ENCODE measurements at regions not wholly inside any gene's neighbourhood (a gene's known extent, or its start where the extent isn't known, plus 50 kb on each side); places are given as distances from the start of the nearest gene placed in this dataset.

DNA sequence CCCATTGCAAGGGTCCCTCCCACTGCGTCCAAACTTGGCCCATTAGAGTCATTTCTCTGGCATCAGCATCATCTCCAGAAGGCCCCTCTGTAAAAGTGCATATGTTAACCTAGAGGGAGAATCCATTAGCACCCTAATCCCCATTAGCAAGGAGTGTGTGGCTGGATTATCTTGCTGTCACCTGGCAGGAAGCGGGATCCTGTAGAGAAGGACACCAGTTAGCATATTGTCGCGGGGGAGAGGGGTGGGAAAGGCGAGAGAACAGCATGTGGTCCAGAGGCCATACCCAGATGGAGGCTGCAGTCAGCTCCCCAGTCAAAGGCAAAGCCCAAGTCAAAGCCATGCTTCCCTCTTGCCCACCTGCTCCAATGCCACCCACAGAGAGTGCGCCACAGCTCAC is 64.0 kb downstream of the OLIG1 start:
- TF ChIP-seq, protein P1, sequence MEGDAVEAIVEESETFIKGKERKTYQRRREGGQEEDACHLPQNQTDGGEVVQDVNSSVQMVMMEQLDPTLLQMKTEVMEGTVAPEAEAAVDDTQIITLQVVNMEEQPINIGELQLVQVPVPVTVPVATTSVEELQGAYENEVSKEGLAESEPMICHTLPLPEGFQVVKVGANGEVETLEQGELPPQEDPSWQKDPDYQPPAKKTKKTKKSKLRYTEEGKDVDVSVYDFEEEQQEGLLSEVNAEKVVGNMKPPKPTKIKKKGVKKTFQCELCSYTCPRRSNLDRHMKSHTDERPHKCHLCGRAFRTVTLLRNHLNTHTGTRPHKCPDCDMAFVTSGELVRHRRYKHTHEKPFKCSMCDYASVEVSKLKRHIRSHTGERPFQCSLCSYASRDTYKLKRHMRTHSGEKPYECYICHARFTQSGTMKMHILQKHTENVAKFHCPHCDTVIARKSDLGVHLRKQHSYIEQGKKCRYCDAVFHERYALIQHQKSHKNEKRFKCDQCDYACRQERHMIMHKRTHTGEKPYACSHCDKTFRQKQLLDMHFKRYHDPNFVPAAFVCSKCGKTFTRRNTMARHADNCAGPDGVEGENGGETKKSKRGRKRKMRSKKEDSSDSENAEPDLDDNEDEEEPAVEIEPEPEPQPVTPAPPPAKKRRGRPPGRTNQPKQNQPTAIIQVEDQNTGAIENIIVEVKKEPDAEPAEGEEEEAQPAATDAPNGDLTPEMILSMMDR (conservative IDR thresholded peaks at IDR 0.05): no peak
- no peak for TF ChIP-seq ZFX (IDR thresholded peaks at IDR 0.05)
